Natural killer cell (primary cell): ENCODE measurements at regions not wholly inside any gene's neighbourhood (a gene's known extent, or its start where the extent isn't known, plus 50 kb on each side); places are given as distances from the start of the nearest gene placed in this dataset.
"Not testable (repeated sequence)": the region's sequence is repeated elsewhere in the genome, so short reads cannot be mapped to it uniquely, and the experiment has no call there.

Experiments used
- ATAC-seq, 3 donors: fragments of 150-1000 bp in 2 of 3; fragments of 200-7000 bp in 1 of 3; cut with Tn5 transposase; 1 replicate in 1 of 3; 2 replicates in 2 of 3; pipeline ENCODE4 v1.10.0; 2021; ENCODE audit warnings: mild to moderate bottlenecking in 2 of 3, moderate library complexity in 2 of 3
- DNase-seq, 2 donors: peaks; one replicate each; pipeline versions ENCODE4 v3.0.0 to v3.0.0-alpha.2; 2013 to 2021; ENCODE audit warnings: mixed read lengths in 1 of 2
- H3K27ac ChIP-seq: one replicate; pipeline ENCODE4 v1.5.1; 2013; ENCODE audit warnings: mild to moderate bottlenecking, low read length
- H3K27me3 ChIP-seq: one replicate; pipeline ENCODE4 v1.6.1; 2013; ENCODE audit warnings: low read length; ENCODE audit not compliant: control insufficient read depth, insufficient read depth
- H3K36me3 ChIP-seq: one replicate; pipeline ENCODE4 v1.6.1; 2013; ENCODE audit warnings: low read length; ENCODE audit not compliant: control insufficient read depth, insufficient read depth
- H3K4me1 ChIP-seq: one replicate; pipeline ENCODE4 v1.6.1; 2013; ENCODE audit warnings: low read length; ENCODE audit not compliant: control insufficient read depth, insufficient read depth
- H3K4me3 ChIP-seq: one replicate; pipeline ENCODE4 v1.5.1; 2013; ENCODE audit warnings: low read length
- H3K9me3 ChIP-seq: one replicate; pipeline ENCODE4 v1.6.1; 2013; ENCODE audit warnings: low read length; ENCODE audit not compliant: control insufficient read depth, insufficient read depth
- H3K27ac Mint-ChIP-seq, 2 donors: one replicate each; pipeline ENCODE4 v1.8.0; 2022; ENCODE audit warnings: mild to moderate bottlenecking in 2 of 2, mixed read lengths in 2 of 2, moderate library complexity in 1 of 2
- H3K27me3 Mint-ChIP-seq, 2 donors: one replicate each; pipeline ENCODE4 v1.8.0; 2022; ENCODE audit warnings: low read depth in 2 of 2, mixed read lengths in 2 of 2
- H3K36me3 Mint-ChIP-seq: one replicate; pipeline ENCODE4 v1.8.0; 2022; ENCODE audit warnings: mixed read lengths
- H3K4me1 Mint-ChIP-seq, 2 donors: one replicate each; pipeline ENCODE4 v1.8.0; 2022; ENCODE audit warnings: mixed read lengths in 2 of 2
- H3K4me3 Mint-ChIP-seq: one replicate; pipeline ENCODE4 v1.8.0; 2022; ENCODE audit warnings: mild to moderate bottlenecking, moderate library complexity, mixed read lengths
- H3K9me3 Mint-ChIP-seq, 2 donors: one replicate each; pipeline ENCODE4 v1.8.0; 2022; ENCODE audit warnings: mixed read lengths in 2 of 2
- WGBS: methylation state at CpG from one replicate; pipeline ENCODE4 v1.1.7; 2013; ENCODE audit warnings: missing lambda C conversion rate; ENCODE audit not compliant: insufficient coverage; 5-methylcytosine and 5-hydroxymethylcytosine counted together
- intact Hi-C: fragments of 100-400 bp; cut with micrococcal nuclease; formaldehyde crosslinking; loops from one replicate; pipeline ENCODE4 v1.14.2; 2022
- TF ChIP-seq, protein P1 (sequence below): fragments of 200-600 bp; IDR thresholded peaks from one replicate; pipeline ENCODE4 v1.8.0; 2022; ENCODE audit warnings: antibody characterized with exemption

DNA sequence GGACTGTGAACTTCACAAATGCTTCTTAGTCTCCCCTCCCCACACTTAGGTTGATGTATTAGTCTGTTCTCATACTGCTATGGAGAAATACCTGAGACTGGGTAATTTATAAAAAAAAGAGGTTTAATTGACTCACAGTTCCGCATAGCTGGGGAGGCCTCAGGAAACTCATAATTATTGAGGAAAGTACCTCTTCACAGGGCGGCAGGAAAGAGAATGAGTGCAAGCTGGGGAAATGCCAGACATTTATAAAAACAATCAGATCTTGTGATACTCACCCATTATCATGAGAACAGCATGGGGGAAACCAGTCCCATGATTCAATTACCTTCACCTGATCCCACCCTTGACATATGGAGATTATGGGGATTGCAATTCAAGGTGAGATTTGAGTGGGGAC, 178.8 kb downstream of the SLC38A4 start:
- Histone ChIP-seq H3K9me3 (peaks cover 6% of the 10 kb centered on the region), H3K27ac (no peak overlapping the region), H3K27me3 (no peaks in the 10 kb centered on the region), H3K36me3 (no peaks in the 10 kb centered on the region), H3K4me1 (no peaks in the 10 kb centered on the region), H3K4me3 (no peak overlapping the region)
- H3K9me3 Mint-ChIP-seq, result peaks cover 0 to 3% of the 10 kb centered on the region in 2 donors
- 49% methylated on average over 2 of the region's 2 CpGs for WGBS
- H3K27me3 Mint-ChIP-seq, result no peaks in the 10 kb centered on the region
- H3K36me3 Mint-ChIP-seq, result peaks cover 6% of the 10 kb centered on the region
- peaks cover 15 to 25% of the 10 kb centered on the region in 2 donors for H3K4me1 Mint-ChIP-seq
- TF ChIP-seq, protein P1, sequence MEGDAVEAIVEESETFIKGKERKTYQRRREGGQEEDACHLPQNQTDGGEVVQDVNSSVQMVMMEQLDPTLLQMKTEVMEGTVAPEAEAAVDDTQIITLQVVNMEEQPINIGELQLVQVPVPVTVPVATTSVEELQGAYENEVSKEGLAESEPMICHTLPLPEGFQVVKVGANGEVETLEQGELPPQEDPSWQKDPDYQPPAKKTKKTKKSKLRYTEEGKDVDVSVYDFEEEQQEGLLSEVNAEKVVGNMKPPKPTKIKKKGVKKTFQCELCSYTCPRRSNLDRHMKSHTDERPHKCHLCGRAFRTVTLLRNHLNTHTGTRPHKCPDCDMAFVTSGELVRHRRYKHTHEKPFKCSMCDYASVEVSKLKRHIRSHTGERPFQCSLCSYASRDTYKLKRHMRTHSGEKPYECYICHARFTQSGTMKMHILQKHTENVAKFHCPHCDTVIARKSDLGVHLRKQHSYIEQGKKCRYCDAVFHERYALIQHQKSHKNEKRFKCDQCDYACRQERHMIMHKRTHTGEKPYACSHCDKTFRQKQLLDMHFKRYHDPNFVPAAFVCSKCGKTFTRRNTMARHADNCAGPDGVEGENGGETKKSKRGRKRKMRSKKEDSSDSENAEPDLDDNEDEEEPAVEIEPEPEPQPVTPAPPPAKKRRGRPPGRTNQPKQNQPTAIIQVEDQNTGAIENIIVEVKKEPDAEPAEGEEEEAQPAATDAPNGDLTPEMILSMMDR, result no peak
- no peak overlapping the region for H3K27ac Mint-ChIP-seq
- intact Hi-C loops, result no loop called here
- no peak overlapping the region for H3K4me3 Mint-ChIP-seq
- ATAC-seq, result peak in 1 of 3 donors; percentile 16
- DNase-seq, result no peak

DNA sequence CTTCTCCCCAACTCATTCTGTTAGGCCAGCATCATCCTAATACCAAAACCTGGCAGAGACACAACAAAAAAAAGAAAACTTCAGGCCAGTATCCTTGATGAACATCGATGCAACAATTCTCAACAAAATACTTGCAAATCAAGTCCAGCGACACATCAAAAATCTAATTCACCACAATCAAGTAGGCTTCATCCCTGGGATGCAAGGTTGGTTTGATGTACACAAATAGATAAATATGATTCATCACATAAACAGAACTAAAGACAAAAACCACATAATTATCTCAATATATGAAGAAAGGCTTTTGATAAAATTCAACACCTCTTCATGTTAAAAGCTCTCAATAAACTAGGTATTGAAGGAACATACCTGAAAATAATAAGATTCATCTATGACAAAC, 184.1 kb downstream of the SLC38A4 start:
- not testable (repeated sequence) for H3K4me1 ChIP-seq

DNA sequence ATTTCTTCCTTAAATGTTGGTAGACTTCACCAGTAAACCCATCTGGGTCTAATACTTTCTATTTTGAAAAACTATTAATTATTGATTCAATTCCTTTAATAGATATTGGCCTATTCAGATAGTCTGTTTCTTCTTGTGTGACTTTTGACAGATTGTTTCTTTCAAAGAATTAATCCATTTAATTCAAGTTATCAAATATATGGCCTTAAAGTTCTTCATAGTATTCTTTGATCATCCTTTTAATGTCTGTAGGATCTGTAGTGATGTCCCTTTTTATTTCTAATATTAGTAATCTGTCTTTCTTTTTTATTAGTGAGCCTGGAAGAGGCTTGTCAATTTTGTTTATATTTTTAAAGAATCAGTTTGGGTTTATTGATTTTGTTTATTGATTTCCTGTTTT, 190.0 kb downstream of the SLC38A4 start:
- Histone ChIP-seq H3K27ac (no peak overlapping the region), H3K4me1 (no peaks in the 10 kb centered on the region), H3K27me3 (no peaks in the 10 kb centered on the region), H3K9me3 (peaks cover 8% of the 10 kb centered on the region), H3K36me3 (no peaks in the 10 kb centered on the region), H3K4me3 (no peak overlapping the region)
- Mint-ChIP-seq H3K27ac (no peak overlapping the region), H3K4me3 (no peak overlapping the region), H3K9me3 (peaks cover 6 to 17% of the 10 kb centered on the region in 2 donors), H3K4me1 (peaks cover 20 to 24% of the 10 kb centered on the region in 2 donors), H3K27me3 (no peaks in the 10 kb centered on the region), H3K36me3 (peaks cover 25% of the 10 kb centered on the region)
- TF ChIP-seq, protein P1, result no peak
- no peak for DNase-seq
- ATAC-seq, result no peak
- intact Hi-C loops, result no loop called here

More for the DNA sequence above, 184.1 kb downstream of the SLC38A4 start:
- ATAC-seq, H3K27ac Mint-ChIP-seq, H3K4me3 Mint-ChIP-seq, DNase-seq, intact Hi-C loops, H3K36me3 ChIP-seq, H3K27me3 Mint-ChIP-seq, H3K27ac ChIP-seq, H3K27me3 ChIP-seq, H3K4me3 ChIP-seq: not testable (repeated sequence)
- WGBS, result 80% methylated on average over 1 of the region's 2 CpGs
- H3K36me3 Mint-ChIP-seq, result peaks cover 40% of the 10 kb centered on the region
- peaks cover 12 to 22% of the 10 kb centered on the region in 2 donors for H3K9me3 Mint-ChIP-seq
- H3K9me3 ChIP-seq, result peaks cover 11% of the 10 kb centered on the region
- peaks cover 6 to 16% of the 10 kb centered on the region in 2 donors for H3K4me1 Mint-ChIP-seq

DNA sequence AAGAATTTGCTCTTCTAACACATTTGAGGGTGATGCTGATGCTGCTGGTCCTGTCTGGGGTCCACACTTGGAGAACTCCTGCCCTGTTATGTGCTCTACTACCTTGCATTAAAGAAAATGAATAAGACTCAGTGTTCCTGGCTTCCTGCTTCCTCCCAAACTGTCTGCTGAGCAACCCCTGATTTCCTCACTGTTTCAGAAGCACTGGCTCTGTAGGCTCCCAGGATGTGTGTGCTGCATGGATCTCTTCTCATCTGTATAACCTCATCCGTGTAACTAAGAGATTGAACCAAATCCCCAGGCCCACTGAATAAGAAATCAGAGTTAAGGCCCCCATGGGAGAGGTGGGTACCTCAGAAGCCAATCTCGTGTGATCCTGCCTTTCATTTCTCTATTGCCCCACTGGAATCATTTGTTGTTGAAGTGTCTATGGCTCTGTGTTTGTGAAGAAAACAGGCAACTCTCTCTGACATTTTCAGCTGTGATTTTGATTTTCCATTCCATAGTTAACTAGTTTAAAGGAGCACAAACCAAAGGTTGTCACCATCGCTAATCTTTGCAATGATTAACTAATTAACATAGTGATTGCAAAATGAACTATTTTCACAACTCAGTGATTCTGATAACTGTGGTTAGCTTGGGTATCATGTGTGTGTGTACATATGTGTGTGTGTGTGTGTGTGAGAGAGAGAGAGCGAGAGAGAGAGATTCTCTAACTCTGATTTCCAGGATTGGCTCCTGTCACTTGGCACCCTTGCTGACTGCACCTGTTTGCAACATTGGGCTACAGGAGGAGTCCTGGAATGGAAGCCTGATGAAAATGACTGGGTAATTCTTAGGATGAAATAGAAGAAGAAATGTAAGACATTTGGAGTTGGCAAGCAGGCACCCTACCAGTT, 196.2 kb downstream of the SLC38A4 start:
- Mint-ChIP-seq H3K27ac (peak overlapping the region; percentile 16 to 35), H3K27me3 (no peaks in the 10 kb centered on the region), H3K4me3 (no peak overlapping the region), H3K9me3 (no peaks in the 10 kb centered on the region), H3K4me1 (peaks cover 26 to 27% of the 10 kb centered on the region in 2 donors), H3K36me3 (no peaks in the 10 kb centered on the region)
- H3K4me1 ChIP-seq, result no peaks in the 10 kb centered on the region
- no peak for DNase-seq
- no peaks in the 10 kb centered on the region for H3K27me3 ChIP-seq
- intact Hi-C loops, result no loop called here
- TF ChIP-seq, protein P1, result no peak
- no peaks in the 10 kb centered on the region for H3K9me3 ChIP-seq
- H3K27ac ChIP-seq, result no peak overlapping the region
- H3K36me3 ChIP-seq, result no peaks in the 10 kb centered on the region
- 90% methylated on average over 4 of the region's 4 CpGs for WGBS
- no peak for ATAC-seq
- H3K4me3 ChIP-seq, result no peak overlapping the region
